ENCODE measurements at regions not wholly inside any gene's neighbourhood (a gene's known extent, or its start where the extent isn't known, plus 50 kb on each side); places are given as distances from the start of the nearest gene placed in this dataset.

DNA sequence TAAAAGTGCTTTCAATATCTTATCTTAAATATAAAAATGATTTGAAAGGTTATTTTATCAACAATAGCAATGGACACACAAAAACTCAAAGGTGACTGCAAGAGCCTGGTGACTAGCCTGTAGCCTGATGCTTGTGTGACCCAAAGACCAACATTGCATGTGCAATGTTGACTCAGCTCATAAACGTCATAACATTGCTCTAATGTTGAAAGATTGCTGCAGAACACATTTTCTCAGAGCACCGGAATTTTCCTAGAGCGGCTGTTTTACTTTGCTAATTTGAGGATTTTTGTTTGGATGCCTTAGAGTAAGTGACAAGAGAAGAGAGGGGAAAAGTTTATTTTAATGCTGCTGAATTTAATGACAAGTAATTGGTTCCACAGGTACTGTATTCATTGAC lies 107.1 kb downstream of the RAB18 start:
- POLR2A ChIA-PET: no interaction called here
- Histone ChIP-seq H3K4me2 (ENCODE audit: control insufficient read depth, insufficient read depth) (no peak overlapping the region), H3K9ac (ENCODE audit: control insufficient read depth, insufficient read depth, low read length) (no peak overlapping the region), H4K20me1 (ENCODE audit: control insufficient read depth, insufficient read depth) (no peaks in the 10 kb centered on the region), H3K27me3 (replicated peaks in 1 of 2; ENCODE audit: control insufficient read depth in 2 of 2, insufficient read depth in 2 of 2, low read length in 1 of 2) (no peaks in the 10 kb centered on the region; a peak in 2 of 4 replicates), H3K4me3 (no peak overlapping the region), H3K4me1 (ENCODE audit: control insufficient read depth, insufficient read depth, low read length) (no peaks in the 10 kb centered on the region), H3K9me3 (replicated peaks; ENCODE audit: control insufficient read depth, insufficient read depth, low read length) (no peaks in the 10 kb centered on the region), H3K36me3 (ENCODE audit: control insufficient read depth in 2 of 2, insufficient read depth in 2 of 2, low read length in 1 of 2) (no peaks in the 10 kb centered on the region), H3K79me2 (ENCODE audit: control insufficient read depth, insufficient read depth, low read length) (no peaks in the 10 kb centered on the region), H2AFZ (ENCODE audit: control insufficient read depth, low read depth, low read length) (no peak overlapping the region), H3K27ac (ENCODE audit: control insufficient read depth, insufficient read depth) (no peak overlapping the region)
- CTCF ChIA-PET: no interaction called here
- WGBS (ENCODE audit: insufficient coverage, insufficient replicate concordance, low lambda C conversion rate, missing lambda C conversion rate): 40% methylated on average over 3 of the region's 3 CpGs
- SMC1A ChIA-PET (ENCODE audit: uncharacterized antibody, unreplicated experiment): no interaction called here
- DNase-seq (ENCODE audit: low read depth, low spot score) (no peak), FAIRE-seq (no peak), ATAC-seq (no peak)
- in situ Hi-C loops (cut with MboI): no loop called here
- no TSS peak for BruUV-seq (replicated peaks)
- TF ChIP-seq NR2F1 (conservative IDR thresholded peaks at IDR 0.05) (no peak), IRF3 (IDR thresholded peaks at IDR 0.05) (no peak)
- RAD21 ChIA-PET (ENCODE audit: unreplicated experiment): no interaction called here
- intact Hi-C loops (cut with micrococcal nuclease; ENCODE audit: unreplicated experiment): no loop called here

GRCh38 chr10:27611744-27612550 lies 107.8 kb downstream of the RAB18 start:
- DNase-seq (ENCODE audit: low read depth, low spot score) (no peak), ATAC-seq (no peak), FAIRE-seq (no peak)
- Histone ChIP-seq H3K4me3 (no peak overlapping the region), H3K79me2 (ENCODE audit: control insufficient read depth, insufficient read depth, low read length) (no peaks in the 10 kb centered on the region), H3K4me2 (ENCODE audit: control insufficient read depth, insufficient read depth) (no peak overlapping the region), H3K9ac (ENCODE audit: control insufficient read depth, insufficient read depth, low read length) (no peak overlapping the region), H2AFZ (ENCODE audit: control insufficient read depth, low read depth, low read length) (no peak overlapping the region), H3K27ac (ENCODE audit: control insufficient read depth, insufficient read depth) (no peak overlapping the region), H3K4me1 (ENCODE audit: control insufficient read depth, insufficient read depth, low read length) (no peaks in the 10 kb centered on the region), H3K27me3 (replicated peaks in 1 of 2; ENCODE audit: control insufficient read depth in 2 of 2, insufficient read depth in 2 of 2, low read length in 1 of 2) (no peaks in the 10 kb centered on the region; a peak in 1 of 4 replicates), H4K20me1 (ENCODE audit: control insufficient read depth, insufficient read depth) (no peaks in the 10 kb centered on the region), H3K9me3 (replicated peaks; ENCODE audit: control insufficient read depth, insufficient read depth, low read length) (no peaks in the 10 kb centered on the region), H3K36me3 (ENCODE audit: control insufficient read depth in 2 of 2, insufficient read depth in 2 of 2, low read length in 1 of 2) (no peaks in the 10 kb centered on the region)
- in situ Hi-C loops (cut with MboI) (no loop called here), intact Hi-C loops (cut with micrococcal nuclease; ENCODE audit: unreplicated experiment) (no loop called here)
- TF ChIP-seq, protein P1, sequence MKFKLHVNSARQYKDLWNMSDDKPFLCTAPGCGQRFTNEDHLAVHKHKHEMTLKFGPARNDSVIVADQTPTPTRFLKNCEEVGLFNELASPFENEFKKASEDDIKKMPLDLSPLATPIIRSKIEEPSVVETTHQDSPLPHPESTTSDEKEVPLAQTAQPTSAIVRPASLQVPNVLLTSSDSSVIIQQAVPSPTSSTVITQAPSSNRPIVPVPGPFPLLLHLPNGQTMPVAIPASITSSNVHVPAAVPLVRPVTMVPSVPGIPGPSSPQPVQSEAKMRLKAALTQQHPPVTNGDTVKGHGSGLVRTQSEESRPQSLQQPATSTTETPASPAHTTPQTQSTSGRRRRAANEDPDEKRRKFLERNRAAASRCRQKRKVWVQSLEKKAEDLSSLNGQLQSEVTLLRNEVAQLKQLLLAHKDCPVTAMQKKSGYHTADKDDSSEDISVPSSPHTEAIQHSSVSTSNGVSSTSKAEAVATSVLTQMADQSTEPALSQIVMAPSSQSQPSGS (IDR thresholded peaks at IDR 0.05; ENCODE audit: low read length): no peak
- TF ChIP-seq MYB (IDR thresholded peaks at IDR 0.05; ENCODE audit: borderline replicate concordance, low read depth, low read length): no peak
- no peak for TF ChIP-seq STAT3 (IDR thresholded peaks at IDR 0.05; ENCODE audit: low read depth, low read length)
- POLR2A ChIA-PET: no interaction called here
- no TSS peak for BruUV-seq (replicated peaks)
- CTCF ChIA-PET: no interaction called here
- 23% methylated on average over 5 of the region's 5 CpGs for WGBS (ENCODE audit: insufficient coverage, insufficient replicate concordance, low lambda C conversion rate, missing lambda C conversion rate)
- RAD21 ChIA-PET (ENCODE audit: unreplicated experiment): no interaction called here
- SMC1A ChIA-PET (ENCODE audit: uncharacterized antibody, unreplicated experiment): no interaction called here
